ENCODE measurements at regions not wholly inside any gene's neighbourhood (a gene's known extent, or its start where the extent isn't known, plus 50 kb on each side); places are given as distances from the start of the nearest gene placed in this dataset.

DNA sequence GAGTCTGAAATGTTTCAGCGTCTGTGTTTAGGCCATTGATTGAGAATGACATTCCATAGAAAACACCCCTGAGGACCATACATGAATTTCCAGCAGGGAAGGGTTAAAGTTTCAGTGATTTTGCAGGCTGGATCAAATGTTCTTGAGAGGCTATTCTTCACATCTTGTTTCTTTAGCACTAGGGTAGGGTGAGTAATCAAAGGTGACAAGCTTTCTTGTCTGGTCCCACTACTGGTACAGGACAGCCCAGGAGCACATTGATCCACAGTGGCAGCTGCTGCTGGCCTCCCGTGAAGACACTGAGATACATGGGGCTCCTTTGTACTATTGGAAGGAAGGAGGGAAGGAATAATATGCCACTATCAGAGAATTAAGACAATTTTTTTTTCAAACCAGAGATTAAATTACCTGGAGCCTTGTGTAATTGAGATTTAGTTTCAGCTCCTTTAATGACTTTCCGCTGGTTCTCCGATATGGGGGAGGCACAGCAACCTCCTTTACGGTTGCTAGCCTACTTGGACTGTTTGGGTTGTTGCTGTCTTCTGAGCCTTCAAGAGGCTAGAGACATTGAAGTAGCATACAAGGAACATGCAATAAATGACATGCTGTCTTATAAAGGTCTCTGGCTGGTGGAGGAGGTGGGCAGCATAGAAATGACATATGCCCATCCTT, 368.9 kb downstream of the SOX11 start:
- no peak for DNase-seq

DNA sequence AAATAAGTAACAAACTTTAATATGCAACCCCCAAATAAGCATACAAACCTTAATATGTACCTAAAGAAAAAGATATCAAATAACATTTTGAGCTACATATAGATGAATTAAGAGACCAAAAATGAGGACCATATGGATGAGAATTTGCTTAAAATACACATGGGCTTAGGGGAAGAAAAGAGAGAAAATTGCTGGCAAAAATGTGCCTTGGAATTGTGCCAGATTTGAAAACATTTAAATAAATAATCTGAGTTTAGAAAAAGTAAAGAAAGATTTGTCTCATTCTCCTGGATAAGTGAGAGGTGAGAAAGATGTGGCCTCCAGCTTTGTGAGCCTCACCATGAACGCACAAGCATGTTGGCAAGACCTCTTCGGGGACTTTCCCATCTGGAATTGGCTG, 372.6 kb downstream of the SOX11 start:
- no peak for DNase-seq

DNA sequence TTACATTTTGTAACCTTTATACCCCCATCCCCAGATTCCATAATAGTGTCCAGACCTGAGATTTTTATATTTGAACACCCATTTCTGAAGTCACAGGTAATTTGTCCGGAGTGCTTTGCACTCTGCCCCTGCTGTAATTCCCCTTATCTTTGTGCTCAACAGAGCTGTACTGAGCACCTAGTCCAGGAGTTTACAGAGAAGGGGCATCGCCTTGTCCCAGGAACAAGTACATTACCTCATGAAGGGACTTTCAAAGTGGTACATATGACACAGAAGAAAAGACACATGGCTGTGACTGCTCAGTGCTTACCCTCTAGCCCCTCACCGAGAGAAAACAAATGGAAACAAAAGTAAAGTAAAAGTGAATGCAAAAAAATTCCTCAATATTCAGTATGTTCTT, 373.5 kb downstream of the SOX11 start:
- no peak for DNase-seq

DNA sequence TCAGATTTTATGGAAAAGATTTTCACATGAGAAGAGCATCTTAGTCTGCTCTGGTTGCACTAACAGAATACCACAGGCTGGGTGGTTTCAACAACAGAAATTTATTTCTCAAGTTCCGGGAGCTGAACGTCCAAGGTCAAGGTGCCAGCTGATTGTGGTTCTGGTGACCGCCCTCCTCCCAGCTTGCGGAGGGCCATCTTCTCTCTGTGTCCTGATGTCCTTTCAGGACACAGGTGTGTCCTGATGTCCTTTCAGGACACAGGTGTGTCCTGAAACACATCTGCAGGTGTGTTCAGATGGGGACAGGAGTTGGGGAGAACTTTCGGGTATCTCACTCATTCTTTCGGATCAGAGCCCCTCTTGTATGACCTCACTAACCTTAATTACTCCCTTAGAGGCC, 374.9 kb downstream of the SOX11 start:
- DNase-seq, result no peak

DNA sequence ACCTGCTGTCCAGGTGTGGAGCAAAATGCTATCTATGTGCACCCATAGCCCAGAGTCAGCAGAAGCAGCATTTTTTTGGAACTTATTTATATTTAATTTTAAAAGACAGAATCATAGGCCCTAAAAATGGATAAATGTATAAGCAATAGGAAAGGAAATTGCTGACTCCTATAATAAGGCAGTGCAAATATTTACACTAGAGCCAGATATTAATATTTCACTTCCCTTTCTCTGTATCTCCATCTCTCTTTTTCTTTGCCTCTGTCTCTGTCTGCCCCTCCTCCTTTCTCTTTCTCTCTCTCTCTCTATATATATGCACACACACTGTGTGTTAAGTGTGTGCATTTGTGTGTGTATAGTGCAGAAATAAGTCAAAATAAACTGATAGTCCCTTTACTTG, 375.6 kb downstream of the SOX11 start:
- no peak for DNase-seq

DNA sequence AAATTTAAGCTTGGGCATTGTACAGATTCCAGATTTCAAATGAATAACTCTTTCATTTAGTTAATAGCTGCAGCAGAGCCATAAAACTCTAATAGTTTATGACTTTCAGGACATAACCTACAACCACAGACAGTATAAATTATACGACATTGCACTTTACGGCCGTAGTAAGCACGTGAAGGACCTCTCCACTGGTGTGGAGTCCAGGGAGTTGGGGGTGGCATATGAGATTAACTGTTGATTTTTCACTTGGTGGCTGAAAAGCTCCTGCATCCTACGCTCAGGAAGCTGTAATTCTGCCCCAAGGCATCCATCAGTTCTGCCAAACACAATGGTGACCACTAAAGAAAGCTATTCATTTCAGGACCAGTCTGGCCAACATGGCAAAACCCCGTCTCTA, 376.2 kb downstream of the SOX11 start:
- no peak for DNase-seq

DNA sequence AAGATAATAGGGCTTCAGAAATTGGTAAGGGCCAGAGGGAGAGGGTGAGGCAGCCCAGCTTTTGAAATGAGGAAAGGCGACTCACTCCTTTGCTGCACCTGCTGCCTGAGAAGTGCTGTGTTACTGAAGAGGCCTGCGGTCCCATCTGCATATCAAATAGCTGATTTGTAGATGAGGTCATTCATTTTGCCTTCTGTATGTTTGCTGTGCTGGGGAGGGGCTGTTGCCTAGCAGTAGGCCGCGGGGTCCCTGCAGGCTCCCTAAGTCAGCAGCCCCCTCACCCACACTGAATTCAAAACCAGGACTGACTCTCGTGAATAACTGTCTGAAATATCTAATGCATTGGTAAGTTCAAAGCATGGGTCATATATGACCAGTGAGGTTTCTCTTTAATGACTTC, 377.2 kb downstream of the SOX11 start:
- no peak for DNase-seq

DNA sequence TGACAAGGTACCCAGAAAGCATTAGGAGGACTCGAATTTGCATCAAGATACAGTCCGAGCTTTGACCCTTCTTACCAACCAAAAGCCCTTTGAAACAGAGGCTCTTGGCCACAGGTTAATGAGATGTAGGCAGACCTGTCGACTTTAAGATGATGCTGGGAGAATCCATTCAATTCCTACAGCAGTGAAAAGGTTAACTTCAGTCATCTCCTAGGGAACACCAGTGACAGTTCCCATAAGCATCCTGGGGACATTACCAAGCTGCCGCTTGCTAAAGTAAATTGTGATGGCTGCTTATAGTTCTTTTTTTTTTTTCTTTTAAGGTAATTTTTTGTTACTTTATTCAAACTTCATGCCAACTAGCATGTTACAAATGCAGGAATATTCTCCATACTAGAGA, 379.3 kb downstream of the SOX11 start:
- no peak for DNase-seq

DNA sequence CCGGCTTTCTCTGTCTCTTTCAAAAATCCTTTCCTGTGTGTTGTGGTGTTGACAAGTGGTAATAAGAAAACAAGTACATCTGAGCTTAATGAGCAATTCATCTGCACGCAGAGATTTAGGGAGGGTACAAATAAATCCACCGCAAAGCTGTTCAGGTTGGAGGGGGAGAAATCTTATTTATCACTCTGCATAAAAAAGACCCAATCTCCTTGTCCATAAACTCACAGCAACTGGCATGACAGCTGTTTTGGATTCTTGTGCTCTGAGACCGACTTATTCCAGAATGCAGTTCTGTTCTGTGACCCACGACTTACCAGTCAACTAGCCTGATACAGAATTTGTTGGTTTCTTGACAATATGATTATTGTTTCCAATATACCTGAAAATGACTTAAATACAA, 380.1 kb downstream of the SOX11 start:
- DNase-seq, result no peak

DNA sequence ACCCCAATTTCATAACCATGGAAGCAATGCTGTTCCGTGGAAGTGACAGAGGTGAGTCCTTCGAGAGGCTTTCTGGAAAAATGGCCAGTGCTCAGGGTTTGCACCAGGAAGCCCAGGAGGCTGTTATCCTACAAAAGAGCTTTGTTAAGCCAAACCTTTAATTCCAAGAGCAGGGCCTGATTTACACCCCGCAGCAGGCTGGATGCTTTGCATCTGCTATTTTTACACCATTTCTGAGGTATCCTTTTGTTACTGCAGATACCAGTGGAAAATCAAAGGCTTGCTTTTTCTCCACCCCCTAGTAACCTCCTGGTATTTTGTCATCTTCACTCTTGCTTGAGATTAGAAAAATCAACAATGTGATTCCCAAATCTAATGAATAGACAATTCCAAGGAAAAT, 380.6 kb downstream of the SOX11 start:
- peak in 3 of 51 donors; percentile 2 to 64 (median 5) for DNase-seq

DNA sequence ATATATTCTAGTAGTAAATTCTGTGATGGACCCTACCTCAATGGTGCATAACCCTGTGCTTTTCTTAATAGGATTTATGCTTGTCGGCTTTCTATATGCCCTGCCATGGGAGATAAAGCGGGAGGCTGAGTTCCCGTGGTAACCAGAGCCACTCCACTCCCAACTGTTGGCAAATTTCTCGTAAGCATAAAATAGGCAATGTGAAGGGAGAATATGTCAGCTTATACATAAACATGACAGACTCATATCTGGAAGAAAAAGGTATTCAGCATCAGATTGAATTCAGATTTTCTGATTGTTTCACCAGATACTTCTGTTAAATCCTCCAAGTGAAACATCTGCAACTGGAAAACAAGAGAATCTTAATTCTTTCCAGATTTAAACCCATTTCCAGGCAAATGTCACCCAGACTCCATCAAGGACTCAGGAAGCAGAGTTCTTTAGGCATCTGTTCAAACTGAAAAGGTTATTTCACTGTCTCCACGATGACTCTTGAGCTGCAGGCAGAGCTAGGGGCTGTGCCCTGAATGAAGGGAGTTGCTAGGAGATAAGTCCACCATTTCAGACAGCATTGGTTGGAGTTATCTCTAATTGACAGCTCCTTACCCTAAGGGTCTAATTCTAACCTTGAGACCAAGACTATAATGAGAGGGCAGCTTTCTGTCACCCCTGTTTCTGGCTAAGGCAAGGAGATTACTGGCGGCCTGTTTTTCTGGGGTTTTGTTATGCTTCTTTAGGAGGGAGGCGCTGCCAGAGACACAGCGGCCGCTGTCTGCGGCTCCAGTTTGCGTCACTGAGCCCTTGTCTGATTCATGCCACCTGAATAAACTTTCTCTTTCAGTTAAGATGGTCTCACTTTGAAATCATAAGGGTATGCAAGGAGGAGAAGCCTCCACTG, 381.3 kb downstream of the SOX11 start:
- DNase-seq, result peak in 31 of 51 donors; percentile 3 to 81 (median 26)

DNA sequence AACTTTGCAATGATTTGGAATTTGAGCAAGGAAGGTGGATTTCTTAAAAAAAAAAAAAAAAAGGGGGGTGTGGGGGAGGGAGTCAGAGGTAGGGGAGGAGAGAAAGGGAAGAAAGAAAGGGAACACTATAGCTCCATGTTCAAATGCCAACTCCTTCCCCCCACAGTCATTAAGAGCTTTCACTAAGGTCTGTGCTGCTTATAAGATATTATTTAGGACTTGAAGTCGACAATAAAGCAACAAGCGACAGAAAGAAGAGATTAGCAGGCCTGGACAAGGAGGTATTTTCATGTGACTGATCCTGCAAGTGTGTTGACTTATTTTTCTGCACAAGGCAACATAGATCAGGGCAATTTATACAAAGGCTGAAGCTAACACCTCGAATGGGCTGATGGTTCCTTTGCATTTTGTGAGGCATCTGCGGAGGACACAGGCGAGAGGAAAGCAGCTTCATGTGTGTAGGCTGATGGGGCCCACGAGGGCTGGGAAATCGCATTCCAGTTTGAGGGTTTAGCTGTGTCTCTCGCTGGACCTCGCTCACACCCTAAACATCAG, 382.0 kb downstream of the SOX11 start:
- DNase-seq, result no peak

DNA sequence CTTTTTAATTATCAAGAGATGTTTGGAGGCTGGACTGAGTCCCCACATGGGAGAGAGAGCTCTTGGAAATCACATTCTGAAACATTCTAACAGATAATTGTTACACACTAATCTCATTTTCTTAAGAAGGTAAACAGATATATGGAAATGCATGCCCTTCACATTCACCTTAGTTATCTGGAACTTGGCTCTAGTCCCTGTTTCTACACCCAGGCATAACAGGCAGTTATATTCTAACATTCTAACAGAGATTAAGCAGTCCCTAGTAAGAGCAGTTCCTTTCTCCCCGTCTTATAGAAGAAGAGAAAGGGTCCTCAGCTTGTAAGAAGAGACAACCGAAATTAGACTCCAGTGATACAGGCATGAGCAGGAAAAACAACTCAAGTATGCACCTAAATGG, 385.4 kb downstream of the SOX11 start:
- DNase-seq, result no peak

DNA sequence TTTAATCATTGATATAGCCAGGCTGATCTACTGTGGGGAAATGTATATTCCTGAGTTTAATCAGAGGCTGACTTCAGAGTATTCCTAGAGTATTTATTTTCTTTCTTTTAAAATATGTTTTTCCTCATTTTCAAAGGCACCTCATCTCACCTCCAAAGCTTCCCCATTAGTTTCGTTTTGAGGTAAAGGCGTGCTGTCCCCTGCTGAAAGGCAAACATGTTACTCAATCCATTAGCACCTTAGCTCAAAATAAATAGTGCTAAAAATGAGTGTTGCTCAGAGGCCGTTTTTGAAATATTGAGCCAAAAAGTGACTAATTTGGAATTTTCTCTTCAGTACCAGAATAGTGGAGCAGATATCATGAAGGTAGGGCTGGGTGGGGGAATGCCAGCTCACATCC, 386.2 kb downstream of the SOX11 start:
- no peak for DNase-seq

DNA sequence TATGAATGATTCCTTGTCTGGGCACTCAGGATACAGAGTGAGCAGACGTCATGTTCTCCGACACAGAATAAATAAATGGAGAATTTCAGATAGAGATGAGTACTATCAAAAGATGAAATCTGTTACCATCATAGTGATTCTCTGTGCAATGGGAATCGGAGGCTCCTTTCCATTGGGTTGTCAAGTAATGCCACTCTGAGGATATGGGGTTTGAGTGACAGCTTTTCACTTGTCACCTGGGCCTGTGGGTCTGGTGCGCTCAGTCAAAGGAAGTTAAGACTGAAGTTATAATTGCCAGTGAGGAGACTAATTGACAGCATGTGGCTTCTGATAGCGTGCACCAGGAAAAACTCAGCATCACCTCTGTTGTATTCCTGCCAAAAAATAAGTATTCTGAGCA, 387.2 kb downstream of the SOX11 start:
- DNase-seq, result no peak

DNA sequence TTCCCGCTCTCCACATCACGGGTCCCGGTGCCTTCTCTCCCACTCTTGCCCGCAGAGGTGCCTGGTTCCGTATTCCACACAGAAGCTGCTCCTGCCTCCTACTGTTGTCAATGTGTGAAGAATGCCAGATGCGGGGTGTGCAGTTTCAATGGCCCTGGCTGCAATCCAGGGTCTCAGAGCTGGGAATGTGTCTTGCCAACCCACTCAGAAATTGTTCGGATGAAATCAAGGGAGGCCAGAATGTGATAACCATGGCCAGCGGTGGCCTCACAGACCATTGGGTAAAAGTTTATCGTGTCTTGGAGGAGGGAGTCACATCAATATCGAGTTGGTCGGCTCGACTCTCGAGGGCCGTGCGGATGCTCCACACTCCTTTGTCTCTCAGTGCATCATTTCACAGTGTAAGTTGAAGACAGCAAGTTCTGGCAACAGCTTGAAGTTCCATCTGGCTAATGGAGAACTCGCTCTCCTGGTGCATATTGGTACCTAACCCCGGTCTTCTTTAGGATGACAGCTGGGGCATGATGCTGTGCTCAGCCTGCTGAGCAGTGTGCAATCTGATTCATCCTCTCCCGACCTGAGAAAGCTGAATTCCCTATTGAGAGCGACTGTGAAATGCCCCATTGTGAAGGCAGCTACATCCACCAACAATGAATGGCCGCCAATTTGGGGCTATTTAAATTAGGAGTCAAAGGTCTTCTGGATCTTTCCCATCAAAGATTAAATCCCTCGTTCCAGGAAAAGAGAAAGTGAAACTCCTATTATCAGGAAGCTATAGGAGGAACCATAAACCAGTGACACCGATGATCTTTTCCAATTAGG, 389.0 kb downstream of the SOX11 start:
- DNase-seq, result peak in 38 of 51 donors; percentile 2 to 89 (median 44)

DNA sequence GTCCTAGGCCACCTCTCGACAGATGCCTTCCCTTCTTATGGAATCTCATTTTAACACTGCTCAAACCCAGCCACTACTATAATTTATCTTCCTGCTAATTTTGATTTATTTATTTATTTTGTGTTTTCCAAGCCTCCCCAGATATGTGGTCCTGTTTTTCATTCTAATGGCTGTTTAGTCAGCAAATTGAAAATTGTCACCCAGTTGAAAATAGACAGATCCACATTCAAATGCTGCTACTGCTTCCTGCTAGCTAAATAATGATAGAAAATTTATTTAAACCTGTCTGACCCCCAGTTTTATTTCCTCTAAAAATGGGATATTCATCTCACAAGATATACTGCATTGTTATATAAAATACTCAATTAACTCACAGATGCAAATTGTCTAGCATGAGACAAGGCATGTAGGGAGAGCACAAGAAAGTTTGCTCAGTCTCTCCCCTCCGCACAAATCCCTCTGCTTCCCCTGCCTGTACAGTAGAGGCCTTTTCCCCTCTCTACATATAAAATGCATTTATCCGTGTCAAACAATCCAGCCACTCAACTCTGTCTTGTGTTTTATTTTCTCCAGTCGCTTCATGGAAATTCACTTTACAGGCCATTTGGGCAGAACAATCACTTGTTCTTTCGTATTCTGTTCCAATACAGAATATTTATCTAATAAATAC, 389.9 kb downstream of the SOX11 start:
- DNase-seq, result peak in 1 of 51 donors; percentile 25

DNA sequence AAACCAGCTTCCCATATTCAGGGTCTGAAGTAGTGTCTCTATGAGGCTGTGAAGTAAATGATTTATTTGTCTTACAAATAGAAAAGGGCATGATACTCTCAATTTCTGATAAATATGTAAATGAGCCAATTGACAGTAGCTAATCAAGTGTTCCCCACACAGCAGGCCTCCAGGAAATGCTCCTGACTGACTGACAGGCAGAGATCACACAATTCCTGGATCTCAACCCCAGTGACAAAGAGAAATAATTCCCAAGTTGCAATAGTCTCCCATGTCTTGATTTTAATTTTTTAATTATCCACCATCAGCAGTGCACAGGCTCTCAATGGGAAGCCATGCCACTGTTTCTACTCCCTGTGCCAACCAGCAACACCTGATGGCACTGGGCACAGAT, 390.4 kb downstream of the SOX11 start:
- DNase-seq, result no peak

DNA sequence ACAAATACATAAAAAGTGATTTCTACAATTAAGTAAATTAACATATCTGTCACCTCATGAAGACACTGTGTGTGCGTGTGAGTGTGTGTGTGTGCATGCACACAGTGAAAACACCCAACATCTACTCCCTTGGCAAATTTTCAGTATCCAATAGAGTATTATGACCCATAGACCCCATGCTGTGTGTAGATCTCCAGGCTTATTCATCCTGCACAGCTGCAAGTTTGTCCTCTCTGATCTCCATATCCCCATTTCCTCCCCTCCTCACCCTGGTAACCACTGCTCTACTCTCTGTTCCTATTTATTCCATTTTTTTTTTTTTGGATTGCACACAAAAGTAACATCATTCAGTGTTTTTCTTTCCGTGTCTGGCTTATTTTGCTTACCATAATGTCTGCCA, 391.0 kb downstream of the SOX11 start:
- DNase-seq, result no peak

DNA sequence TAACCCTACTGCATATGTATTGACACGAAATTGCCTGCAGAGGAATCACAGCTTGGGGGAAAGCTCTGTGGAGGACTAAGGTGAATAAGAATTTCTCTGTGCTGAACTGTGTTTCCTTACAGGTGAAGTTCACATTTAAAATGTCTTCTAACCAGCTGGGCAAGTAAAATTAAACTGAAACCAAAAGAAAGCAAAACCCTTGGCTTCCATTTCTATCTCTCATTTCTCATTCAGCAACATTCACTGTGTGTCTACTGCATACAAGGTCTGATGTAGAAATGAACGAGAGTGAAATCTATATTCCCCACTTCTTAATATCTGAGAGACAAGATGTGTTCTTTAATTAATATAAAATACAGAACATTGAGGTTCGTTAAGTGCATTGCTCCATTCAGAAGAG, 397.3 kb downstream of the SOX11 start:
- DNase-seq, result no peak

DNA sequence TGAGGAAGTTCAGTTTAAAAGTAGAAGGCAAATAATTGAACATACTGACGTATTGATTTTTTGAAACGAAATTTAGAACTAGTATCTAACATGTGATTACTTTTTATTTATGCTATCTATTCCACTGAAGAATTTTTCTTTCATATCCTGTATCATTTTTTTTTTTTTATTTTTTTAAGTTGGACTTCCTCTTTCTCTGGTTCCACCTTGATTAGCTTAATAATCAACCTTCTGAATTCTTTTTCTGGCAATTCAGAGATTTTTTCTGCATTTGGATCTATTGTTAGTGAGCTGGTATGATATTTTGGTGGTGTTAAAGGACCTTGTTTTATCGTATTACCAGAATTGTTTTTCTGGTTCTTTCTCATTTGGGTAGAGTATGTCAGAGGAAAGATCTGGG, 411.2 kb downstream of the SOX11 start:
- DNase-seq, result no peak

Data from hypothalamus (tissue), 51 donors.